ENCODE measurements at regions not wholly inside any gene's neighbourhood (a gene's known extent, or its start where the extent isn't known, plus 50 kb on each side); places are given as distances from the start of the nearest gene placed in this dataset.

DNA sequence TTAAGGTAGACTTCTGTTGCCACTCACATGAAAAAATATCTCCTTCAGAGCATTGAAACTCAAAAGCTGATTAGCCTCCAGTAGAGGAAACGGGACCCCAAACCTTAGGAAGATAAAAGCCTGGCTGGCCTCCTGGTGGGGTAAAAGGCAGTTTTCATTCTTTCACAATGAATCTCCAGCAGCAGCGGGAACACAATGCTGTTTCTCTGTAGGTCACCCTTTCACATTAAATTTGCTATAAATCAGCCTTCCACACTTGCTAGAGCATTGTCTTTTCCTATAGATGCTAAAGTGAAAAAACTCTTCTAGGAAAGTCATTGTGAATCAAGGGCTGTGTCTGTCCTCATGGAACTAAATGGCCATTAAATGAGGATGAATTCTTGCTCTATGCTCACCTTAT is 207.3 kb upstream of the MAGEB2 start (continued):
- no peak for TF ChIP-seq ZNF605 (CRISPR knock-in tag; IDR thresholded peaks at IDR 0.05)
- no peak for TF ChIP-seq SNAPC5 (CRISPR knock-in tag; IDR thresholded peaks at IDR 0.05; ENCODE audit: borderline replicate concordance)
- no peak for TF ChIP-seq EED (CRISPR knock-in tag; IDR thresholded peaks at IDR 0.05)

- intact Hi-C loops (cut with micrococcal nuclease; ENCODE audit: unreplicated experiment) (no loop called here), in situ Hi-C loops (cut with HindIII; ENCODE audit: extremely low pct_ligation_motif_present, low pct_unique_long_range_greater_than_20kb) (no loop called here)
- Histone ChIP-seq H3K36me3 (replicated peaks in 1 of 2; ENCODE audit: control insufficient read depth in 1 of 2, insufficient read depth in 2 of 2, low read length in 2 of 2) (no peaks in the 10 kb centered on the region), H3K4me2 (ENCODE audit: low read depth, low read length) (no peak overlapping the region), H3K4me3 (replicated peaks in 1 of 3; ENCODE audit: insufficient read depth in 1 of 3, low read depth in 2 of 3, low read length in 3 of 3) (no peak overlapping the region), H3K4me1 (ENCODE audit: insufficient read depth, low read length) (no peaks in the 10 kb centered on the region), H4K20me1 (ENCODE audit: insufficient read depth, low read length) (no peaks in the 10 kb centered on the region), H2AFZ (ENCODE audit: low read length) (no peak overlapping the region), H3K9ac (ENCODE audit: insufficient read depth, low read depth, low read length) (no peak overlapping the region), H3K27me3 (ENCODE audit: control insufficient read depth in 1 of 2, insufficient read depth in 2 of 2, low read length in 2 of 2) (no peaks in the 10 kb centered on the region), H3K79me2 (ENCODE audit: insufficient read depth, low read length) (no peaks in the 10 kb centered on the region), H3K9me3 (ENCODE audit: low read length) (no peaks in the 10 kb centered on the region), H3K27ac (ENCODE audit: extremely low read length, insufficient read depth, low read length) (no peak overlapping the region)
- POLR2A ChIA-PET: no interaction called here
- TF ChIP-seq, protein P1, sequence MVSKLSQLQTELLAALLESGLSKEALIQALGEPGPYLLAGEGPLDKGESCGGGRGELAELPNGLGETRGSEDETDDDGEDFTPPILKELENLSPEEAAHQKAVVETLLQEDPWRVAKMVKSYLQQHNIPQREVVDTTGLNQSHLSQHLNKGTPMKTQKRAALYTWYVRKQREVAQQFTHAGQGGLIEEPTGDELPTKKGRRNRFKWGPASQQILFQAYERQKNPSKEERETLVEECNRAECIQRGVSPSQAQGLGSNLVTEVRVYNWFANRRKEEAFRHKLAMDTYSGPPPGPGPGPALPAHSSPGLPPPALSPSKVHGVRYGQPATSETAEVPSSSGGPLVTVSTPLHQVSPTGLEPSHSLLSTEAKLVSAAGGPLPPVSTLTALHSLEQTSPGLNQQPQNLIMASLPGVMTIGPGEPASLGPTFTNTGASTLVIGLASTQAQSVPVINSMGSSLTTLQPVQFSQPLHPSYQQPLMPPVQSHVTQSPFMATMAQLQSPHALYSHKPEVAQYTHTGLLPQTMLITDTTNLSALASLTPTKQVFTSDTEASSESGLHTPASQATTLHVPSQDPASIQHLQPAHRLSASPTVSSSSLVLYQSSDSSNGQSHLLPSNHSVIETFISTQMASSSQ (IDR thresholded peaks at IDR 0.05; ENCODE audit: low read depth): no peak
- TF ChIP-seq, protein P1 (CRISPR knock-in tag; IDR thresholded peaks at IDR 0.05; ENCODE audit: borderline replicate concordance): no peak
- TF ChIP-seq ZBTB1 (CRISPR knock-in tag; IDR thresholded peaks at IDR 0.05; ENCODE audit: borderline replicate concordance) (no peak), ZNF772 (CRISPR knock-in tag; IDR thresholded peaks at IDR 0.05) (no peak), REPIN1 (CRISPR knock-in tag; IDR thresholded peaks at IDR 0.05; ENCODE audit: borderline replicate concordance, low read depth) (no peak), TP53 (CRISPR knock-in tag; conservative IDR thresholded peaks at IDR 0.05) (no peak), ZNF124 (CRISPR knock-in tag; IDR thresholded peaks at IDR 0.05) (no peak)
- CTCF ChIA-PET (ENCODE audit: low intra/inter-chr PET ratio, low total read pairs): no interaction called here
- WGBS (ENCODE audit: low lambda C conversion rate): 0% methylated on average over 1 of the region's 3 CpGs
- no peak for ATAC-seq
- FAIRE-seq: peak; percentile 26
- no TSS peak for BruUV-seq (replicated peaks)
- no peak for DNase-seq (ENCODE audit: low spot score)
Observed at GRCh38 chrX:30010471-30010870, 204.9 kb upstream of the MAGEB2 start.

Measured in HepG2 (cell line).